Uterus (tissue), 2 donors: ENCODE measurements at regions not wholly inside any gene's neighbourhood (a gene's known extent, or its start where the extent isn't known, plus 50 kb on each side); places are given as distances from the start of the nearest gene placed in this dataset.

Experiments
- POLR2A ChIP-seq, 2 donors: fragments of 450-650 bp; IDR thresholded peaks; one replicate each; pipeline ENCODE4 v1.6.1; 2016; ENCODE audit warnings: antibody characterized with exemption in 2 of 2, mild to moderate bottlenecking in 1 of 2, moderate library complexity in 1 of 2
- TF ChIP-seq, protein P1 (sequence below), 4 experiments: fragments of 200-600 bp in 2 of 4; fragments of 450-650 bp in 2 of 4; sonication (generic) in 2 of 4; IDR thresholded peaks; one replicate each; pipeline ENCODE4 v1.5.1; 2016 to 2019; ENCODE audit warnings: antibody characterized with exemption in 4 of 4, mild to moderate bottlenecking in 2 of 4, moderate library complexity in 1 of 4

DNA sequence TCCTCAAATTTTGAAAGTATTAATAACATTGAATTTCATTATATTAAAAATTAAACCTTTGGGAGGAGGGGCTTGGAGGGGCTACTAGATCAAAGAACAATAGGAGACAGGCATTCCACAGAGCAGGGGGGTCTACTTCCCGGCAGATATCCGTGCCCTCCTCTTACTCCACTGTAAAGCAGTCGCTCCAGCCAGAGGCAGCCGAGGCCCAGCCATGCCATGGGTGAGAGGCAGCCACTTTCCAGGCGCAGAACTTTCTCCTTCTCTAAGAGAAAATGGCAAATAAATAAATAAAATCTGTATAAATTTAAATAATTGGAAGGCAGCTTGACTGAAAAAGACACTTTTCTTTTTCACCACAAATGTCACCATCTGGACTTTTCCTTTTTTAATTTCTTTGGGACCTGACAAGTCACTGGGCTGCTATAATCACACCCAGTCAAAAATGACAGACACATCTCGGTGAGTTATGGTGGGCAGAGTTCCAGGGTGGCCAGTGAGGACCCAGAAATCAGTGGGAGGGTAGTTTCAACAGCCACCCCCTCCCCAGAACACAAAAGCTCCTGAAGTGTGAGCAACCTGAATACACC is 302.2 kb upstream of the SMARCA2 start:
- TF ChIP-seq, protein P1, sequence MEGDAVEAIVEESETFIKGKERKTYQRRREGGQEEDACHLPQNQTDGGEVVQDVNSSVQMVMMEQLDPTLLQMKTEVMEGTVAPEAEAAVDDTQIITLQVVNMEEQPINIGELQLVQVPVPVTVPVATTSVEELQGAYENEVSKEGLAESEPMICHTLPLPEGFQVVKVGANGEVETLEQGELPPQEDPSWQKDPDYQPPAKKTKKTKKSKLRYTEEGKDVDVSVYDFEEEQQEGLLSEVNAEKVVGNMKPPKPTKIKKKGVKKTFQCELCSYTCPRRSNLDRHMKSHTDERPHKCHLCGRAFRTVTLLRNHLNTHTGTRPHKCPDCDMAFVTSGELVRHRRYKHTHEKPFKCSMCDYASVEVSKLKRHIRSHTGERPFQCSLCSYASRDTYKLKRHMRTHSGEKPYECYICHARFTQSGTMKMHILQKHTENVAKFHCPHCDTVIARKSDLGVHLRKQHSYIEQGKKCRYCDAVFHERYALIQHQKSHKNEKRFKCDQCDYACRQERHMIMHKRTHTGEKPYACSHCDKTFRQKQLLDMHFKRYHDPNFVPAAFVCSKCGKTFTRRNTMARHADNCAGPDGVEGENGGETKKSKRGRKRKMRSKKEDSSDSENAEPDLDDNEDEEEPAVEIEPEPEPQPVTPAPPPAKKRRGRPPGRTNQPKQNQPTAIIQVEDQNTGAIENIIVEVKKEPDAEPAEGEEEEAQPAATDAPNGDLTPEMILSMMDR (IDR thresholded peaks at IDR 0.05): no peak
- no peak for TF ChIP-seq POLR2A (IDR thresholded peaks at IDR 0.05)
